OCI-LY3 (cell line): ENCODE measurements at regions not wholly inside any gene's neighbourhood (a gene's known extent, or its start where the extent isn't known, plus 50 kb on each side); places are given as distances from the start of the nearest gene placed in this dataset.

Experiments
- H2AFZ ChIP-seq: fragments of 200-600, 300-600 bp; shearing (Covaris generic); 2 replicates; pipeline ENCODE4 v1.6.0; 2014; ENCODE audit warnings: antibody characterized with exemption, low read depth, low read length
- H3K27ac ChIP-seq: fragments of 200-600, 300-600 bp; sonication (generic); 2 replicates; pipeline ENCODE4 v1.5.1; 2014; ENCODE audit warnings: mild to moderate bottlenecking, low read length, moderate library complexity, mixed read lengths
- H3K27me3 ChIP-seq: fragments of 200-600, 300-600 bp; sonication (generic); 2 replicates; pipeline ENCODE4 v1.6.1; 2014; ENCODE audit warnings: low read depth, low read length, mixed read lengths
- H3K36me3 ChIP-seq: fragments of 200-600, 300-600 bp; sonication (generic); replicated peaks from 2 replicates; pipeline ENCODE3; 2014; ENCODE audit warnings: low read depth, low read length, mixed read lengths
- H3K4me1 ChIP-seq: fragments of 300-600, 200-600 bp; sonication (generic); 2 replicates; pipeline ENCODE4 v1.6.1; 2014; ENCODE audit warnings: low read length, mixed read lengths
- H3K4me2 ChIP-seq: fragments of 200-600, 300-600 bp; sonication (generic); 2 replicates; pipeline ENCODE4 v1.6.1; 2014; ENCODE audit warnings: low read length, mixed read lengths
- H3K4me3 ChIP-seq: fragments of 300-600, 200-600 bp; sonication (generic); 2 replicates; pipeline ENCODE4 v1.5.1; 2014; ENCODE audit warnings: antibody characterized with exemption, mild to moderate bottlenecking, low read length, moderate library complexity
- H3K79me2 ChIP-seq: fragments of 300-600, 200-600 bp; shearing (Covaris generic); 2 replicates; pipeline ENCODE4 v1.6.1; 2014; ENCODE audit warnings: mild to moderate bottlenecking, low read length, mixed read lengths
- H3K9ac ChIP-seq: fragments of 300-600, 200-600 bp; shearing (Covaris generic); 2 replicates; pipeline ENCODE4 v1.6.0; 2014; ENCODE audit warnings: mild to moderate bottlenecking, low read length, moderate library complexity
- H3K9me3 ChIP-seq: fragments of 200-600, 300-600 bp; shearing (Covaris generic); 2 replicates; pipeline ENCODE4 v1.6.1; 2014; ENCODE audit warnings: low read length, mixed read lengths; ENCODE audit not compliant: insufficient read depth
- H4K20me1 ChIP-seq: fragments of 200-600, 300-600 bp; sonication (generic); 2 replicates; pipeline ENCODE4 v1.6.1; 2016; ENCODE audit warnings: low read length, mixed read lengths; ENCODE audit not compliant: insufficient read depth
- EZH2phosphoT487 ChIP-seq: fragments of 200-600 bp; shearing (Covaris generic); IDR thresholded peaks from 2 replicates; pipeline ENCODE4 v1.6.1; 2018; ENCODE audit warnings: antibody characterized with exemption, mixed run types, low read depth
- TF ChIP-seq, protein P1 (sequence below): fragments of 200-600, 300-600 bp; sonication (generic); IDR thresholded peaks from 2 replicates; pipeline ENCODE4 v1.5.1; 2014; ENCODE audit warnings: antibody characterized with exemption, low read length, low read depth

GRCh38 chr3:31294430-31295149 lies 238.1 kb upstream of the STT3B start:
- no peak overlapping the region for H3K27ac ChIP-seq

DNA sequence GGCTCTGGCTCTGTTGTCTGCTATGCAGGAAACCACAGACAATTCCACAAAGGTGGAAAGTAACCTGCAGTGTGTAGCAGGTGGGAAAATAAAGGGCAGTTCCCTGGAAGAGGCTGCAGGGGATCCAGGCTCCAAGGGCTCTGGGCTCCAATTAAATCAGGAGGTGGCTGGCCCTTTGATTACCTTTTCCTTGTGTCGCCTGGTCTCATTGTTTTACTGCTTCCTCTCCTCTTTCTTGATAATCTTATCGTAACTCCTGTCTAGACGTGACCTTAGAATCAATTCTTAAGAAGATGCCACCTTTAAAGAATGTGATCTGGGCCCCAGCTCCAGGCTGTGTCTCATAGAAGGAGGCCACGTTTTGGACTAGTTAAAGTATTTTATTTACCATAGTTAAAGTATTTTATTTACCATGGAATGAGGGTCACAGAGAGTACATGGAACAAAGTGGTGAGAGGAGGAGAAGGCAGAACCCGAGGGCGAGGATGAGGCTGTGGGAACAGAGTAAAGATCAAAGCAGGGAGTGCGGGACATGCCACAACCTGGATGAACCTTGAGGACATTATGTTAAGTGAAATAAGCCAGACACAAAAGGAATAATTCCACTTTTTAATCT lies 237.5 kb upstream of the STT3B start:
- no peak overlapping the region for H3K4me3 ChIP-seq
- no peaks in the 10 kb centered on the region for H3K9me3 ChIP-seq
- no peak for TF ChIP-seq EZH2phosphoT487
- TF ChIP-seq, protein P1, sequence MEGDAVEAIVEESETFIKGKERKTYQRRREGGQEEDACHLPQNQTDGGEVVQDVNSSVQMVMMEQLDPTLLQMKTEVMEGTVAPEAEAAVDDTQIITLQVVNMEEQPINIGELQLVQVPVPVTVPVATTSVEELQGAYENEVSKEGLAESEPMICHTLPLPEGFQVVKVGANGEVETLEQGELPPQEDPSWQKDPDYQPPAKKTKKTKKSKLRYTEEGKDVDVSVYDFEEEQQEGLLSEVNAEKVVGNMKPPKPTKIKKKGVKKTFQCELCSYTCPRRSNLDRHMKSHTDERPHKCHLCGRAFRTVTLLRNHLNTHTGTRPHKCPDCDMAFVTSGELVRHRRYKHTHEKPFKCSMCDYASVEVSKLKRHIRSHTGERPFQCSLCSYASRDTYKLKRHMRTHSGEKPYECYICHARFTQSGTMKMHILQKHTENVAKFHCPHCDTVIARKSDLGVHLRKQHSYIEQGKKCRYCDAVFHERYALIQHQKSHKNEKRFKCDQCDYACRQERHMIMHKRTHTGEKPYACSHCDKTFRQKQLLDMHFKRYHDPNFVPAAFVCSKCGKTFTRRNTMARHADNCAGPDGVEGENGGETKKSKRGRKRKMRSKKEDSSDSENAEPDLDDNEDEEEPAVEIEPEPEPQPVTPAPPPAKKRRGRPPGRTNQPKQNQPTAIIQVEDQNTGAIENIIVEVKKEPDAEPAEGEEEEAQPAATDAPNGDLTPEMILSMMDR = no peak
- peaks cover 3% of the 10 kb centered on the region for H3K36me3 ChIP-seq
- H3K9ac ChIP-seq = no peak overlapping the region
- no peaks in the 10 kb centered on the region for H3K79me2 ChIP-seq
- H3K4me2 ChIP-seq = no peak overlapping the region
- no peak overlapping the region for H3K27ac ChIP-seq
- H2AFZ ChIP-seq = no peak overlapping the region
- H3K27me3 ChIP-seq = no peaks in the 10 kb centered on the region
- H3K4me1 ChIP-seq = no peaks in the 10 kb centered on the region
- no peaks in the 10 kb centered on the region for H4K20me1 ChIP-seq

More at GRCh38 chr3:31294430-31295149, 238.1 kb upstream of the STT3B start:
- no peak overlapping the region for H3K4me2 ChIP-seq
- no peaks in the 10 kb centered on the region for H3K9me3 ChIP-seq
- H3K36me3 ChIP-seq = peaks cover 3% of the 10 kb centered on the region
- H4K20me1 ChIP-seq = no peaks in the 10 kb centered on the region
- no peaks in the 10 kb centered on the region for H3K4me1 ChIP-seq
- no peak overlapping the region for H3K9ac ChIP-seq
- no peaks in the 10 kb centered on the region for H3K79me2 ChIP-seq
- TF ChIP-seq, protein P1 = no peak
- no peak for TF ChIP-seq EZH2phosphoT487
- H3K4me3 ChIP-seq = no peak overlapping the region
- no peak overlapping the region for H2AFZ ChIP-seq
- H3K27me3 ChIP-seq = no peaks in the 10 kb centered on the region

DNA sequence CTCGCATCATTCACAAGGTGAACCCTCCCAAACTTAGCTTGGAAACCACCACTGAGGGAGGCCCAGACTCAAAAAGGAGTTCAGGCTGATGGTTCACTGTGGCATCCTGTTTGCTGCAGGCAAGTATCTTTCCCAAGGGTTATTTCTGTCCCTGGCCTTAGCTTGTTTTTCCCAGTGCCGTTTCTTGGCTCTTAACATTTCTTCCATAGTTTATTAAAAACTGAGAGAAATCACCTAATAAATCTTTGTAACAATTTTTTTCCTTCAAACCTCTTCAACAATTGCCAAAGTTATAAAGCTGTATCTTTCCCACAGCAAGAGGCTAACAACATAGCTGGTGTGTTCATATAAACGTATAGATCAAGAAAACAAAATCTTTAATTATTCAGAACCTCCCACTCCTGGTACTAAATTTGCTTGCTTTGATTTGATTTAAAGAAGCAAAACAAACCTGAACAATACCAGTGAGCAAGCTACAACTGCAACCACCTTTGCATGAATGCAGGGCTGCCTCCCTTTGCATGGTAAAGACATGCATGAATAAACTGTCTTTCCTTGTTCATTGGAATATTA lies 234.9 kb upstream of the STT3B start:
- H3K27ac ChIP-seq = no peak overlapping the region
- H2AFZ ChIP-seq = no peak overlapping the region
- H4K20me1 ChIP-seq = no peaks in the 10 kb centered on the region
- TF ChIP-seq, protein P1 = no peak
- TF ChIP-seq EZH2phosphoT487 = no peak
- peaks cover 3% of the 10 kb centered on the region for H3K36me3 ChIP-seq
- H3K9ac ChIP-seq = no peak overlapping the region
- H3K79me2 ChIP-seq = no peaks in the 10 kb centered on the region
- no peak overlapping the region for H3K4me3 ChIP-seq
- no peaks in the 10 kb centered on the region for H3K4me1 ChIP-seq
- no peak overlapping the region for H3K4me2 ChIP-seq
- no peaks in the 10 kb centered on the region for H3K27me3 ChIP-seq
- no peaks in the 10 kb centered on the region for H3K9me3 ChIP-seq
